ENCODE measurements at regions not wholly inside any gene's neighbourhood (a gene's known extent, or its start where the extent isn't known, plus 50 kb on each side); places are given as distances from the start of the nearest gene placed in this dataset.
A peak's percentile ranks its signal among the peaks of the same experiment; 100 is the strongest.

- in situ Hi-C loops (cut with MboI) = no loop called here
- Histone ChIP-seq H3K27me3 (ENCODE audit: control insufficient read depth in 2 of 2, insufficient read depth in 2 of 2, low read length in 2 of 2) (peaks cover 10 to 42% of the 10 kb centered on the region in 2 experiments), H4K20me1 (replicated peaks; ENCODE audit: control insufficient read depth, insufficient read depth, low read length) (no peaks in the 10 kb centered on the region), H3K4me1 (replicated peaks in 1 of 2; ENCODE audit: control insufficient read depth in 2 of 2, insufficient read depth in 2 of 2, low read length in 2 of 2) (no peaks in the 10 kb centered on the region; a peak in 1 of 5 replicates), H3K4me2 (ENCODE audit: insufficient read depth, low read length) (no peak overlapping the region), H3K27ac (ENCODE audit: extremely low read depth, low read depth, low read length) (no peak overlapping the region), H3K4me3 (no peak overlapping the region), H3K9me3 (replicated peaks; ENCODE audit: control insufficient read depth, insufficient read depth, low read depth, low read length) (no peaks in the 10 kb centered on the region), H3K9me1 (ENCODE audit: control insufficient read depth, insufficient read depth, low read length) (no peaks in the 10 kb centered on the region), H3K9ac (ENCODE audit: insufficient read depth in 1 of 2, low read depth in 2 of 2, low read length in 2 of 2) (no peak overlapping the region), H2AFZ (ENCODE audit: low read depth, low read length) (no peak overlapping the region), H3K79me2 (ENCODE audit: control insufficient read depth, insufficient read depth, low read length) (no peaks in the 10 kb centered on the region), H3K36me3 (ENCODE audit: control insufficient read depth, insufficient read depth, low read length) (no peaks in the 10 kb centered on the region)
- ChIA-PET POLR2A (interaction anchor here (1.1 kb wide), 1 partner anchor 14 kb away, joined by 3 read pairs; no protein-coding TSS in a partner anchor), CTCF (ENCODE audit: low intra/inter-chr PET ratio) (no interaction called here)
- no TSS peak for BruUV-seq (replicated peaks)
- FAIRE-seq (no peak), DNase-seq (ENCODE audit: extremely low read depth in 1 of 4, low spot score in 3 of 4) (no peak), ATAC-seq (no peak)
- intact Hi-C loops (cut with micrococcal nuclease) = no loop called here
- WGBS (ENCODE audit: insufficient coverage, low coverage, missing lambda C conversion rate) = 0% methylated on average over 1 of the region's 1 CpG
- TF ChIP-seq SUPT5H (IDR thresholded peaks at IDR 0.05) = no peak
Measured at GRCh38 chr15:70340494-70340870, 242.8 kb upstream of the TLE3 start.

- H4K20me1 ChIP-seq (replicated peaks; ENCODE audit: control insufficient read depth, insufficient read depth, low read length) = no peaks in the 10 kb centered on the region
- H3K4me2 ChIP-seq (ENCODE audit: insufficient read depth, low read length) = no peak overlapping the region
- no peak overlapping the region for H2AFZ ChIP-seq (ENCODE audit: low read depth, low read length)
- DNase-seq (ENCODE audit: extremely low read depth in 1 of 4, low spot score in 3 of 4) (no peak), FAIRE-seq (no peak), ATAC-seq (no peak)
- in situ Hi-C loops (cut with MboI) = no loop called here
- no peak overlapping the region for H3K9ac ChIP-seq (ENCODE audit: insufficient read depth in 1 of 2, low read depth in 2 of 2, low read length in 2 of 2)
- 0% methylated on average over 11 of the region's 11 CpGs for WGBS (ENCODE audit: insufficient coverage, low coverage, missing lambda C conversion rate)
- no peak overlapping the region for H3K27ac ChIP-seq (ENCODE audit: extremely low read depth, low read depth, low read length)
- no peak overlapping the region for H3K4me3 ChIP-seq
- H3K9me1 ChIP-seq (ENCODE audit: control insufficient read depth, insufficient read depth, low read length) = no peaks in the 10 kb centered on the region
- H3K79me2 ChIP-seq (ENCODE audit: control insufficient read depth, insufficient read depth, low read length) = no peaks in the 10 kb centered on the region
- no peaks in the 10 kb centered on the region for H3K36me3 ChIP-seq (ENCODE audit: control insufficient read depth, insufficient read depth, low read length)
- no peaks in the 10 kb centered on the region for H3K9me3 ChIP-seq (replicated peaks; ENCODE audit: control insufficient read depth, insufficient read depth, low read depth, low read length)
- CTCF ChIA-PET (ENCODE audit: low intra/inter-chr PET ratio) = no interaction called here
- H3K4me1 ChIP-seq (replicated peaks in 1 of 2; ENCODE audit: control insufficient read depth in 2 of 2, insufficient read depth in 2 of 2, low read length in 2 of 2) = no peaks in the 10 kb centered on the region; a peak in 1 of 5 replicates
- peak; percentile 21; the same call in 1 of the 2 replicates for TF ChIP-seq CEBPB (tag; IDR thresholded peaks at IDR 0.05)
- no peak for TF ChIP-seq KDM4B (IDR thresholded peaks at IDR 0.05; ENCODE audit: borderline replicate concordance in 2 of 2, low read depth in 1 of 2)
- TF ChIP-seq CEBPG (CRISPR knock-in tag; IDR thresholded peaks at IDR 0.05) = no peak
- TF ChIP-seq CEBPG (tag; conservative IDR thresholded peaks at IDR 0.05 in 1 of 2, IDR thresholded peaks at IDR 0.05 in 1 of 2) = peak; percentile 58 to 67
- POLR2A ChIA-PET = interaction anchor here (0.6 to 1.1 kb wide), 3 partner anchors 15 to 1872 kb away, joined by 3 to 5 read pairs (median 4); no protein-coding TSS in a partner anchor
- intact Hi-C loops (cut with micrococcal nuclease) = no loop called here
- BruUV-seq (replicated peaks) = no TSS peak
- H3K27me3 ChIP-seq (ENCODE audit: control insufficient read depth in 2 of 2, insufficient read depth in 2 of 2, low read length in 2 of 2) = peaks cover 6 to 35% of the 10 kb centered on the region in 2 experiments
Measured at GRCh38 chr15:70339571-70340493, 242.1 kb upstream of the TLE3 start.
